Ovary (tissue), 7 donors: ENCODE measurements at regions not wholly inside any gene's neighbourhood (a gene's known extent, or its start where the extent isn't known, plus 50 kb on each side); places are given as distances from the start of the nearest gene placed in this dataset.

ENCODE experiments used
- DNase-seq, 5 donors: peaks; one replicate each; pipeline ENCODE4 v3.0.0-alpha.2; 2019 to 2020
- H3K27ac ChIP-seq, 2 donors: fragments of 200-600 bp; one replicate each; pipeline versions ENCODE4 v1.5.1 to v1.8.0; 2019 to 2022
- H3K27me3 ChIP-seq: fragments of 200-600 bp; one replicate; pipeline ENCODE4 v1.8.0; 2022
- H3K36me3 ChIP-seq: fragments of 200-600 bp; sonication (generic); one replicate; pipeline ENCODE4 v1.5.1; 2019
- H3K4me1 ChIP-seq: one replicate; pipeline ENCODE4 v1.8.1; 2013; ENCODE audit warnings: mild to moderate bottlenecking, moderate library complexity; ENCODE audit not compliant: insufficient read depth
- H3K4me3 ChIP-seq: fragments of 200-600 bp; sonication (generic); one replicate; pipeline ENCODE4 v1.5.1; 2017
- H3K9me3 ChIP-seq, 2 donors: fragments of 200-600 bp in 1 of 2; sonication (generic) in 1 of 2; one replicate each; pipeline versions ENCODE4 v1.5.1 to v1.8.1; 2013 to 2019; ENCODE audit warnings: mild to moderate bottlenecking in 1 of 2, moderate library complexity in 1 of 2
- EP300 ChIP-seq: sonication (generic); formaldehyde crosslinking; IDR thresholded peaks from one replicate; pipeline ENCODE4 v1.6.1; 2017; ENCODE audit warnings: antibody characterized with exemption
- POLR2A ChIP-seq: fragments of 450-650 bp; IDR thresholded peaks from one replicate; pipeline ENCODE4 v1.6.1; 2017; ENCODE audit warnings: antibody characterized with exemption, mild to moderate bottlenecking, moderate library complexity
- WGBS, 3 donors: extraction: QIAGEN DNeasy Blood & Tissue Kit in 1 of 3; methylation state at CpG; one replicate each; pipeline versions ENCODE4 v1.1.5 to v1.1.7; 2013 to 2017; 5-methylcytosine and 5-hydroxymethylcytosine counted together
- intact Hi-C, 4 donors: fragments of 100-400 bp; cut with DNase I; formaldehyde crosslinking; loops; one replicate each; pipeline versions ENCODE4 v1.11.0 to v1.15.1; 2022 to 2023
- TF ChIP-seq, protein P1 (sequence below), 3 donors: fragments of 450-650 bp in 2 of 3; fragments of 200-600 bp in 1 of 3; IDR thresholded peaks; one replicate each; pipeline versions ENCODE4 v1.5.1 to v1.8.0; 2016 to 2022; ENCODE audit warnings: antibody characterized with exemption in 3 of 3, mild to moderate bottlenecking in 1 of 3
- donor health status: DM: no; HTN: no; CAD: no; lungs with moderate emphysema.
- donor health status: DM: no; HTN: no; CAD: no.
- donor health status: Bipolar disorder and iron deficiency.
- donor health status: DM: no; HTN: no; CAD: no.
- donor health status: DM: yes; HTN: yes; CAD: no.

DNA sequence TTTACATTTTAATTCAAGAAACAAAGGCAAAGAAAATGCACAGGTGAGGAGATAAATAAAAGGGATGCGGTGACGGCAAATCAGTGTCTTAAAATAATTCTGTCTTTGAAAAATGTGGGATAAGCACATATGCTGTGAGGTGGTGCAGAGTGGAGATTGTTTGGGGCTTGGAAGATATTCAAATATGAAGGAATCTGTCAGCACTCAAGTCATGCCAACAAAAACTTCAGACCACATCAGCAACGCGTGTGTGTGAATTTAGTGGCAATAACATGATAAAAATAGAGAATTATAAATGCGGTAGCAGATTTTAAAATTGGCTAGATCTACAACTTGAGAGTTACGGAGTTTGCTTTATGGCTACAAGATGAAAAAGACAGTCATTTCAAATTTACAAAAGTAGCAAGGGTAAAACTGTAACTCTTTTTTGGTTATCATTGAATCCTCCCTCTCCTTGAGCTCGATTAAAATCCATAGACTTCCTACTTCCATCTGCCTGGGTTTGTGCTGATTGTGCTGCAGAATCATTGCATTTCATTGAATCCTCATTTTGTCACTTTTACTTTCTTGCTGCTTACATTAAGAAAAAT is 71.5 kb upstream of the VCX2 start:
- intact Hi-C loops, result no loop called here
- H3K4me3 ChIP-seq, result no peak overlapping the region
- 20 to 53% (median 25%) methylated on average over 7 of the region's 7 CpGs for WGBS, 3 donors

GRCh38 chrX:8244301-8244700 is 73.2 kb upstream of the VCX2 start:
- Histone ChIP-seq H3K27ac (no peak overlapping the region), H3K36me3 (no peaks in the 10 kb centered on the region), H3K4me3 (no peak overlapping the region), H3K4me1 (no peaks in the 10 kb centered on the region), H3K9me3 (no peaks in the 10 kb centered on the region), H3K27me3 (no peaks in the 10 kb centered on the region)
- TF ChIP-seq, protein P1, sequence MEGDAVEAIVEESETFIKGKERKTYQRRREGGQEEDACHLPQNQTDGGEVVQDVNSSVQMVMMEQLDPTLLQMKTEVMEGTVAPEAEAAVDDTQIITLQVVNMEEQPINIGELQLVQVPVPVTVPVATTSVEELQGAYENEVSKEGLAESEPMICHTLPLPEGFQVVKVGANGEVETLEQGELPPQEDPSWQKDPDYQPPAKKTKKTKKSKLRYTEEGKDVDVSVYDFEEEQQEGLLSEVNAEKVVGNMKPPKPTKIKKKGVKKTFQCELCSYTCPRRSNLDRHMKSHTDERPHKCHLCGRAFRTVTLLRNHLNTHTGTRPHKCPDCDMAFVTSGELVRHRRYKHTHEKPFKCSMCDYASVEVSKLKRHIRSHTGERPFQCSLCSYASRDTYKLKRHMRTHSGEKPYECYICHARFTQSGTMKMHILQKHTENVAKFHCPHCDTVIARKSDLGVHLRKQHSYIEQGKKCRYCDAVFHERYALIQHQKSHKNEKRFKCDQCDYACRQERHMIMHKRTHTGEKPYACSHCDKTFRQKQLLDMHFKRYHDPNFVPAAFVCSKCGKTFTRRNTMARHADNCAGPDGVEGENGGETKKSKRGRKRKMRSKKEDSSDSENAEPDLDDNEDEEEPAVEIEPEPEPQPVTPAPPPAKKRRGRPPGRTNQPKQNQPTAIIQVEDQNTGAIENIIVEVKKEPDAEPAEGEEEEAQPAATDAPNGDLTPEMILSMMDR (IDR thresholded peaks at IDR 0.05), result no peak
- TF ChIP-seq EP300 (no peak), POLR2A (no peak)
- intact Hi-C loops, result no loop called here
- WGBS, 3 donors, result 88 to 93% (median 90%) methylated on average over 6 of the region's 6 CpGs
- no peak for DNase-seq

More for the DNA sequence above, 71.5 kb upstream of the VCX2 start:
- DNase-seq, result no peak
- H3K36me3 ChIP-seq, result no peaks in the 10 kb centered on the region
- TF ChIP-seq, protein P1 (IDR thresholded peaks at IDR 0.05), result no peak
- TF ChIP-seq EP300 (no peak), POLR2A (no peak)
- H3K27me3 ChIP-seq, result no peaks in the 10 kb centered on the region
- H3K9me3 ChIP-seq, result no peaks in the 10 kb centered on the region
- no peaks in the 10 kb centered on the region for H3K4me1 ChIP-seq
- no peak overlapping the region for H3K27ac ChIP-seq

DNA sequence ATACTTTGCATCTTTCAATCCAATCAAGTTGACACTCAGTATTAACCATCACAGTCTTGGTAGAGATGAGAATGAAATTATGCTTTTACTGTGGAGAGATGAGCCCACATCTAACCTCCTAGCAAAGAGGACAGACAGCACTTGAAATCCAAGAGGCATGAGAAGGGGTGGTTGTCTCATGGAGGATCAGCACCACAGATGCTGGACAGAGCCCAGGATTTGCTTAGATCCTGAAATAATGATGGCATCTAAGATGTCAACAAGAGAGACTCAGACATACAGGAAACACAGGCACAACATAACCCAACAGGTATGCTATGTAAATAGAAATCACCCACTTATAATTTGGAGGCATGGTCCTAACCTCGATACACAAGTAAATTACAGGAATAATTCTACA is 74.3 kb upstream of the VCX2 start:
- H3K4me3 ChIP-seq, result no peak overlapping the region
- no peak overlapping the region for H3K27ac ChIP-seq
- H3K27me3 ChIP-seq, result no peaks in the 10 kb centered on the region
- 91 to 97% (median 93%) methylated on average over 1 of the region's 1 CpG for WGBS, 3 donors
- H3K9me3 ChIP-seq, result no peaks in the 10 kb centered on the region
- intact Hi-C loops, result no loop called here
- TF ChIP-seq, protein P1 (IDR thresholded peaks at IDR 0.05), result no peak
- TF ChIP-seq POLR2A (no peak), EP300 (no peak)
- H3K4me1 ChIP-seq, result no peaks in the 10 kb centered on the region
- no peaks in the 10 kb centered on the region for H3K36me3 ChIP-seq
- DNase-seq, result no peak

GRCh38 chrX:8253096-8253495 is 82.0 kb upstream of the VCX2 start:
- no peak for DNase-seq
- TF ChIP-seq POLR2A, result no peak
- TF ChIP-seq, protein P1 (IDR thresholded peaks at IDR 0.05), result no peak
- TF ChIP-seq EP300, result no peak
- Histone ChIP-seq H3K4me1 (no peaks in the 10 kb centered on the region), H3K9me3 (no peaks in the 10 kb centered on the region), H3K36me3 (no peaks in the 10 kb centered on the region), H3K27ac (no peak overlapping the region), H3K4me3 (no peak overlapping the region), H3K27me3 (no peaks in the 10 kb centered on the region)
- intact Hi-C loops, result no loop called here
- 46 to 59% (median 52%) methylated on average over 3 of the region's 3 CpGs for WGBS, 3 donors
